Ovary (tissue), 3 donors: ENCODE measurements at regions not wholly inside any gene's neighbourhood (a gene's known extent, or its start where the extent isn't known, plus 50 kb on each side); places are given as distances from the start of the nearest gene placed in this dataset.

Experiments used
- POLR2A ChIP-seq: fragments of 450-650 bp; IDR thresholded peaks from one replicate; pipeline ENCODE4 v1.6.1; 2017; ENCODE audit warnings: antibody characterized with exemption, mild to moderate bottlenecking, moderate library complexity
- TF ChIP-seq, protein P1 (sequence below), 3 donors: fragments of 450-650 bp in 2 of 3; fragments of 200-600 bp in 1 of 3; IDR thresholded peaks; one replicate each; pipeline versions ENCODE4 v1.5.1 to v1.8.0; 2016 to 2022; ENCODE audit warnings: antibody characterized with exemption in 3 of 3, mild to moderate bottlenecking in 1 of 3
- donor health status: DM: no; HTN: no; CAD: no.

DNA sequence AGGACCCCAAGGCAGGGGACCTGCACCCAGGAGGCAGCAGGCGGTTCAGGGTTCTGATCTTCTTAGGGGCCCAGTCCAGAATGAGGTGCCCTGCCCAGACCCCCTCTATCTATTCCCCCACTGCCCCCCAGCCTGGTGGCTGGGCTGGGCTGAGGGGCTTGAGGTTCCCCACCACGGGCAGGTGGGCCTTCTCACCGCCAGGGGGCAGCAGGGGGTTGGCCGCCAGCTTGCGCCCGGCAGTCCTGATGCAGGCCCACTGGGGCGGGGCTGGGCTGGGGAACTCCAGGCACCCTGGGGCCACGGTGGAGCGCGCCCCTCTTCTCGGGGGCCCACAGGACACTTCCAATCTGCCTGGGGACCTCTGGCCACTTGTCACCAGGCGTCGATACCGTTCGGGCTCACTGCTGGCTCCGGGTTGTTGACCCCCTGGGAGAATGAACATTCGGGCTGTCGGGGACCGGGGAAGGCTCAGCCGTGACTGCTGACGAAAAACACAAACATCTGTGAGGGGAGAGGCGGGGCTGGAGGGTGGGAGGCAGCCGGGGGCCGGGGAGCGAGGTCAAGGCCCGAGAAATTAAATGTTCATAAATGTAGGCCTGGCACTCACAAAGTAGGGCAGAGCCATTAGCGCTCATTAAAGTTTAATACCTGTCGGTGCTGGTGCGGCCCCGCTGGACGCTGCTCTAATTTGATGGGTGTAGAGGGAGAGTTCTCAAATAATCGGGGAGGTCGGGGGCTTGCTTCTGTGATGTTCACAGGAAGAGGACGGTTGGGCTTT, 219.3 kb upstream of the GSE1 start:
- TF ChIP-seq, protein P1, sequence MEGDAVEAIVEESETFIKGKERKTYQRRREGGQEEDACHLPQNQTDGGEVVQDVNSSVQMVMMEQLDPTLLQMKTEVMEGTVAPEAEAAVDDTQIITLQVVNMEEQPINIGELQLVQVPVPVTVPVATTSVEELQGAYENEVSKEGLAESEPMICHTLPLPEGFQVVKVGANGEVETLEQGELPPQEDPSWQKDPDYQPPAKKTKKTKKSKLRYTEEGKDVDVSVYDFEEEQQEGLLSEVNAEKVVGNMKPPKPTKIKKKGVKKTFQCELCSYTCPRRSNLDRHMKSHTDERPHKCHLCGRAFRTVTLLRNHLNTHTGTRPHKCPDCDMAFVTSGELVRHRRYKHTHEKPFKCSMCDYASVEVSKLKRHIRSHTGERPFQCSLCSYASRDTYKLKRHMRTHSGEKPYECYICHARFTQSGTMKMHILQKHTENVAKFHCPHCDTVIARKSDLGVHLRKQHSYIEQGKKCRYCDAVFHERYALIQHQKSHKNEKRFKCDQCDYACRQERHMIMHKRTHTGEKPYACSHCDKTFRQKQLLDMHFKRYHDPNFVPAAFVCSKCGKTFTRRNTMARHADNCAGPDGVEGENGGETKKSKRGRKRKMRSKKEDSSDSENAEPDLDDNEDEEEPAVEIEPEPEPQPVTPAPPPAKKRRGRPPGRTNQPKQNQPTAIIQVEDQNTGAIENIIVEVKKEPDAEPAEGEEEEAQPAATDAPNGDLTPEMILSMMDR (IDR thresholded peaks at IDR 0.05) = peak; percentile 88 to 89 (median 88)
- TF ChIP-seq POLR2A = no peak
